ENCODE measurements at regions not wholly inside any gene's neighbourhood (a gene's known extent, or its start where the extent isn't known, plus 50 kb on each side); places are given as distances from the start of the nearest gene placed in this dataset.

- TF ChIP-seq CTCF (conservative IDR thresholded peaks at IDR 0.05) (no peak), EZH2 (IDR thresholded peaks at IDR 0.05; ENCODE audit: low read depth) (no peak)
Observed at GRCh38 chr4:128338634-128339355, 51.2 kb upstream of the PGRMC2 start.
